Stimulated activated CD8-positive, alpha-beta memory T cell treated with anti-CD3 and anti-CD28 coated beads, Interleukin-2, amount 100 ng/mL, for 48 hours (primary cell): ENCODE measurements at regions not wholly inside any gene's neighbourhood (a gene's known extent, or its start where the extent isn't known, plus 50 kb on each side); places are given as distances from the start of the nearest gene placed in this dataset.
A peak's percentile ranks its signal among the peaks of the same experiment; 100 is the strongest.
"Not testable (repeated sequence)": the region's sequence is repeated elsewhere in the genome, so short reads cannot be mapped to it uniquely, and the experiment has no call there.

Experiments used
- DNase-seq, 2 donors: peaks; one replicate each; pipeline ENCODE4 v3.0.0-alpha.2; 2020; ENCODE audit warnings: low read depth in 2 of 2

DNA sequence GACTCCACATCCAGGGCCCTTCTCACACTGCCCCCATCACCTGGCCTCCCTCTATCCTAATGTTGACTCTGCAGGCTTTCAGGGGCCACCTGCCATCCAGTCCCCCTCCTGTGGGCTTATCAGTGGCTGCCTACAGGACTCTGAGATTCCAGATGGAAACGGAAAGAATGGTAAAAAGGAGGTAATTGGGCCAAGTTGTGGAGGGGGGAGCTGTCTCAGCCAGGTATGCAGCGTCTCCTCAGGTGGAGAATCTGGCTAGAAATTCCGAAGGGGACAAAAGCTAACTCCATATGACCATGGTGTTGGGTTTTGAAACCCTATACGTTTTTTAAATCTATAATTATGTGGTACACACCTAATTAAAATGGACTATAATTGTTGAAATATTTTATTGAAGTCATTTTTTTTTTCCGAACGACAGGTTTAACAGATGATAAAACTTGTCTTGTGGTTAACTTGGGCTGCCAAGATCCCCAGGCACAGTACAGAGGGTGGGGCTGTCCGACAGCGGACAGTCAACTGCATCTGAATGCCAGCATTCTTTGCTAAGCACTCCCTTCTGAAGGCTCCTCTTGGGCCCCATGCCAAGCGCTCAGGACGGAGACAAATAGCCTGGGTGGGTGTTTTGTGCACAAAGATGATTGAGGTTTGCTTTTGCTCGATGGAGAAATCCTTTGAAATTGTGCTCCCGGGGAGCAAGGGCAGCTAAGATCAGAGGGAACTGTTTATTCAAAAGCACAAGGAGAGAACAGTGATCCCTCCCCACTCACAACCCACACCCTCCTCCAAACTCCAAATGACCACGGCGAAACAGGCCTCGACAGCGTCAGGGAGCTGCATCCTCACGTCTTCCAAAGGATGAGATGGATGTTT lies 365.6 kb downstream of the BCL11B start:
- no peak for DNase-seq

DNA sequence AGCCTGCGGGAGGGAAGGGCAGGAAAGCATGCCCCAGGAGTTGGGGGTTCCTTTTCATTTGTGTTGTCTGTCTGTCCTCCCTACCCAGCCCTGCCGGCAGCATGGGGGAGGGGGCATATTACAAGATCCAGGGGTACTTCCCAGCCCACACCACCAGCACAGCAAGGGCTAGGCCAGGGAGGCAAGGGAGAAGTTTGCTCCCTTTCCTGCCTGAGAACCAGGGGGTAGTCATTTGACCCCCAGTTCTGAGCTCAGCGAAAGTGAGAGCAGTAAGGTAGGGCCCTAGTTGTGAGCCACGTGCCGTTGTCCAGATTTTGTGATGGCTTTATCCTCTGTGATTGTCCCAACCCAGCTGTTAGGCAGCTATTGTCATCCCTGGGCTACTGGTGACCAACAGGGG lies 364.7 kb downstream of the BCL11B start:
- no peak for DNase-seq

DNA sequence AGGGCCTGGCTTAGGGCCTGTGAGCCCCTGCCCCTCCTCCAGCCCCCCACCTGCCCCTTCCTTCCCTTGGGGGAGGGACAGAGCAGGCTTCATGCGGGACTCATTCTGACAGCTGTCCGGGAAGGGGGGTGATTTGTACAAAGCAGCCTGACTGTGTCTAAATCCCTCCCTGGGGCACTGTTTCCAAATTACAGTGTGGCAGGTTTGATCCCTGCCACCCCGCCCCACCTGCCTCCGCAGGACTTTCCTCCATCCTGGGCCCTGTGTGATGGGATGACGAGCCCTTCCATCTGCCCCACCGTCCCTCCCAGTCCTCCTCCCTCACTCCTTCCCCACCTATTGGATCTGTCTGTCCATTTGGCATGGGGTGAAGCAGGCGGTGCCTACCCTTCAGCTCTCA lies 363.9 kb downstream of the BCL11B start:
- DNase-seq: no peak

DNA sequence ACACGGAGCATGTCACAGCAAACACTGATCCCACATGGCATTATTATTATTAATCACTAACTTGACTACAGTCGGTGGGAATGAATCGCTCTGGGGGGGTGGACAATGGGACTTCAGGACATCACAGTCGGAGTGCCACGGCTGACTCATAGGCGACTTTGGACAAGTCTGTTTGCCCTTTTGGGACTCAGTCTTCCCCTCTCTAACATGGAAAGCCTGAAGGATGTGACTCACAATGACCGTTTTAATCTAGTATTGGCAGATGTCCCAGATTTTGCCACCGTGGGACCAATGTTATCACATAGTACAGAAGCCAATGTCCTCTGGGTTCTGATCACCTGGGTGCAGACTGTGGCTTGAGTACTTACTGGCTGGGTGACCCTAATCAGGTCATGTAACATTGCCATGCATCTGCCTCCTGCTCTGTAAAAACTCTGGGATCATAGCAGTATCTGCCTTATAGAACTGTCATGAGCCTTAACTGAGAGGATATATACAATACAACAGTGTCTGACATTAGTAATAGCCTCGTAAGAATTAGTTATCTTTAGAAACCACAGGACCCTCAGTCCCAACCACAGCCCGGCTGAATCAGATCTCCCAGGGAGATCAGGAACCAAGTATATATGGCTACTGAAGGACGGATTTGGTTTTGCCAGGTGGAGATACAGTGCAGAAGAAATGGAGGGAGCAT lies 362.6 kb downstream of the BCL11B start:
- DNase-seq: no peak

DNA sequence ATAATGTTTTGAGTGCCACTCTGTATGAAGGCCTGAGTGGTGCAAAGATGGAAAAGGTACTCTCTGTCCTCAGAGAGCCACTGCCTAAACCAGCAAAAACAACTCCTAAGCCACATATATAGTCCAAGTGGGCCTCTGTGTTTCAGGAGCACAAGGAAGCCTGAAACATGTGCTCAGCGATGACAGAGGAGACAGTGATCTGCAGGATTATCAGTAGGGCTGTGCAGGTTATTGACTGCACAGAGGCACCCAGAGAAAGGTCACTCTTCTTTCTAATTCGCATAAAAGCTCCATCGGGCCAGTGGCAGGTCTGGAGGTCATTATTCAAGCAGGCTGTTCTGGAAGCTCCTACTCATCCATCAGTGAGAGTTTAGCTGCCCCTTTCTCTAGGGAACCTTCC lies 361.9 kb downstream of the BCL11B start:
- DNase-seq: no peak

DNA sequence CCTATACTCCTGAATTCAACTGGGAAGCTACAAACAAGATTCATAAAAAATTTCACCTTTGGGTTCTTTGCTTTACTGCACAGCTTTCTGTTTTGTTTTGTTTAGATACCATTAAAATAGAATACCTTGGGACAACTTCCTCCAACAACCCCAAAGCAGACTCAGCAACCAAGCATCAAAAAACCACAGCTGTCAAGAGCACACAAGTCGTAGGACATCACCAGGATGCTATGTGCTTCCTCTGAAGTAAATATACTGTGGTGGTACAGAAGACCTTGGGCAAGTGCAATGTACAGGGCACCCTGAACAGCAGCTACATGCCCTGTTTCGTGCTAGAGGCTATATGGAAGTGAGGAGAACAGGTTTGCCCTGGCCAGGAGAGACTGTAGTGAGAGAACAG lies 359.3 kb downstream of the BCL11B start:
- no peak for DNase-seq

DNA sequence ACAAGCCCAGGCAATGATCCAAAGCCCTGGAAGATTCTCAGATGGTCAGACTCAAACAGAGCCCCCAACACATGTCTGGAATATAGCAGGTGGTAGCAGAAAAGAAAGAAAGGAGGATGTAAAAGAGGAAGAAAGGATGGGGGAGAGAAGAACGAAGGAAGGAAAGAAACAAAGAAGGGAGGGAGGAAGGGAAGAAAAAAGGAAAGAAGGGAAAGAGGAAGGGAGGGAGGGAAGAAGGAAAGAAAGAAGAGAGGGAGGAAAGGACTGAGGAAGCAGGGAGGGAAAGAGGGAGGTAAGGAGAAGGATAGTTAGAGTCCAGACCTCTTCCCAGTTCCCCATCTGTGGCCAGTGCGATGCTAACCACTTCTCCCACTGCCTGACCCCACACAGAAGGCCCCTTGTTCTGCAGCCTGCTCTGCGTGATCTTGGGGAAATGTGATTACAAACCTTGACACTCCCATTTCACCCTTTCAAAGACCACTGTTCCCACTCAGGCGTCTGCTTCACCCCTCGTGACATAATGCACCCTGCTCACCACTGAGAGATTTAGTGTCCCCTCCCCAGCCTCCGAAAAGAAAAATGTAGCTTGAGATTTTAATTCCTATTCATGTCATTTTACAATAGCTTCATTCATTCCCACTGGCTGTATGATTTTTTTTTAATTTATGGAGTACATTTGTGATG lies 357.9 kb downstream of the BCL11B start:
- DNase-seq: no peak

DNA sequence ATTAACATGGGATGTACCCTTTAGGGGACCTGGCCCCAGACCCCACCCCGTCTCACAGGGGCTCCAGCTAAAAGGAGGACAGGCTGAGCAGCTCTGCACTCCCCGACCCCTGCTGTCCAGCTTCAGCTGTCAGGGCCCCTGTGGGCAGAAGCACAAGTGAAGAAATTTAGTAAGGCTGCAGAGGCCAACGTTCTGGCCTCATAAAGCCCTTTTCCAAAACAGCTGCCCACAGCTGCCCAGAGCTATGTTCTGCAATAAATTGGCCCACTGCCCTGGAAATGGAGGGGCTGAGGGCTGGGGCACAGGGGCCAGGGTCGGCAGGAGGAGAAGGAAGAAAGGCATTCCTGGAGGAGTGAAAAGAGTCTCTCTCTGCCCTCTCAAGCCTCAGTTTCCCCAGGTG lies 357.1 kb downstream of the BCL11B start:
- DNase-seq: no peak

DNA sequence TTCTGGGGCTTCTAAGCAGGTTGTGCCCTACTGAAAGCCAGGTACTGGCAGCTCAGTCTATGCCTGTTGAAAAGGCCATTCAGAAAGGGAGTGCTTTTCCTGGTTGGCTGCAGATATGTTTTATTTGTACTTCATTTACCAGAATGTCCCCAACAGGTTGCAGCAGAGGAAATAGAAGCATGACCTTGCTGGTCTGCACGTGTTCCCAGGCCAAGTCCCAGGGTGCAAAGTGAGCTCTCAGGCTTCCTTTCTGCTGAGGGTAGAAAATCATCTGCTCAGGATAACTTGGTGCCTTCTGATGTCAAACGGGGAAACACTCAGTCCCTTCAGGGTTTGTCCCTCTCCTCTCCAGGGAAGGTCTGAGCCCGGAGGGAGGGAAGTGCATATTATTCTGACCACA lies 356.4 kb downstream of the BCL11B start:
- DNase-seq: no peak

DNA sequence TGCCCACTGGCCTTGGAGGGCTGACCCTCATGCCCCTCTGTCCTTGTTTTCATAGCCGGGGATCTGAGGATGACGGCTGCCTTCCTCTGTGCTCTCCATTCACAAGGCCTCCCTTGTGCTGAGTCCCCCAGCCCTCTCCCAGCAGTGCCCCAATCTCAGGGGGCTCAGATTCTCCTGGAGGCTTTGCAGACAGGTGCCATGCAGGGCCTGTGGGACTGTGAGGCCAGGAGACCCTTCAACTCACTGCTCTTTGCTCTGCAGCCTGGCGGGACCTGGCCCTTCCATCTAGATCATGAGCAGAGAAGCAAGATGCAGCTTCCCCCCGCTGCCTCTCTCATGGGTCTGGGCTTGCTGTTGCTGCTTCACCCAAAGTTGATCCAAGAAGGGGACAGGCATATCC lies 356.0 kb downstream of the BCL11B start:
- no peak for DNase-seq

DNA sequence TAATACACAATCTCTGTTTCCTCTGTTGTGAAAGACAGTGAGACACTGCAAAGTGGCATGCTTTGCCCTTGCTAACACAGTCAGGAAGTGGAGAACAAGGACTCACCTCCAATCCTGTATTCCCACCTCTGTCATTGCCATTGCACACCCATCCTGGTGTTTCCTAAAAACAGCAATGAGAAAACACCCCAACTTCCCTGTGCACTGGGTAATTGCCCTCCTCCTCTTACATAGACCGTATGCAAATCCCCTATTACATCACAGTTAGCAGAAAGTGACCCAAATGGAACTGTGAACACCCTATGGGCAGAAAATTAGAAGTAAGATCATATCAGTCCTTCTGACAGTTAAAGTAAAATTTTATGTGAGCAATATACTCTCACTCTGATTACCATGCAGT lies 355.5 kb downstream of the BCL11B start:
- DNase-seq: no peak

DNA sequence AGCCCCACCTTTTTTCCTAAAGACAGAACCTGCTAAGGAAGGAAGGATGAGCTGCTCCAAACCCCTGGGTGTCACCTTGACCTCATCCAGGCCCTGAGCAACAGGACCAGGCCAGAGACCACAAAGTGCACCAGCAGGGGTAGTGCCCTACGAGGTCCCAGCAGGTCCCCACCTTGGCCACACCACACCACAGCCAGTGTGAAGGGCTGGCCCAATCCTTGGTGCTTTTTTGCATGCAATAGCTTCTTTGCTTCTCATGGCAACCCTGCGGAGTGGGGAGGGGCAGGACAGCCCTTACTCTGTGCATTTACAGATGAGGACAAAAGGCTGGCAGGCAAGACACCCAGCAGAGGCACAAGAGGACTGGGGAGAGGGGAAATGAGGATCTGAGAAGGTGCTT lies 352.6 kb downstream of the BCL11B start:
- DNase-seq: no peak

DNA sequence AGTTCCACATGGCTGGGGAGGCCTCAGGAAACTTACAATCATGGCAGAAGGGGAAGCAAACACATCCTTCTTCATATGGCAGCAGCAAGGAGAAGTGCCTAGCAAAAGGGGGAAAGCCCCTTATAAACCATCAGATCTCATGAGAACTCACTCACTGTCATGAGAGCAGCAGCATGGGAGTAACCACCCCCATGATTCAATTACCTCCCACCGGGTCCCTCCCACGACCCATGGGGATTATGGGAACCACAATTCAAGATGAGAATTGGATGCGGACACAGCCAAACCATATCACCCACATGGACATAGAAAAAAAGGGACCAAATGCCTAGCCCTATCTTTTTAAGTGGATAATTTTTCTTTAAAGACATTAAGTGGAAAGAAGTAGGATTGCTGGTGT lies 350.7 kb downstream of the BCL11B start:
- not testable (repeated sequence) for DNase-seq

DNA sequence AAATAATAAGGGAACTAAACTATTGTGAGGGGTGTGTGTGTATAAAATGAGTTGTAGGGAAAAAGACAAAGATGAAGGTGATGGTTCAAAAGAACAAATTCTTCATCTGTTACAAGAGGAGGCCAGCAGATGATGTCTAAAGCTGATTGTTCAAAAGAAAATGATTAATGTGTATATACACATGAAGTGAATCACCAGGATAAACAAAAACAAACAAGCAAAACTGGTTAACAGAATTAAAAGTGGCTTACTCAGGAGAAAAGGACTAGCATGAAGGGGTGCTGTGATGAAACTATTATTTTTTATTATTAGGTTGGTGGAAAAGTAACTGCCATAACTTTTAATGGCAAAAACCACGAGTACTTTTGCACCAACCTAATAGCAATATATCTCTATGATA lies 348.4 kb downstream of the BCL11B start:
- no peak for DNase-seq

DNA sequence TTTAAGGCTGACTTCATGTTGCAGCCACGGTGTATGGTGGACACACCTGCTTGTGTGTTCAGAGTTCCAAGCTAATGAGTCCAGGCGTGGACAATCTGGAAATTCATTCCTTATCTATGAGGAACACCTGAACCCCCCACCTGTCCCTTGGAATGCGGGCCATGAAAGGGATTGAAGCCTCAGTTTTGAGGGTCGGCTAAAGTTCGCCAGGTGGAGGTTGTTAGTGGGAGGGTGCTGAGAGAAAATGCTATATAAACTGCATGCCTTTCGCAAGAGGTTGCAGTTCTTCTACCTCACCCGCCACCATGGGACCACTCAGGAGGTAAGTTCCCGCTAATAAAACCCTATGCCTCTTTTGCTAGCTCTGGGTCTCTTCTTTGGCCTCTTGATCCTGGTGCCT lies 348.0 kb downstream of the BCL11B start:
- no peak for DNase-seq

DNA sequence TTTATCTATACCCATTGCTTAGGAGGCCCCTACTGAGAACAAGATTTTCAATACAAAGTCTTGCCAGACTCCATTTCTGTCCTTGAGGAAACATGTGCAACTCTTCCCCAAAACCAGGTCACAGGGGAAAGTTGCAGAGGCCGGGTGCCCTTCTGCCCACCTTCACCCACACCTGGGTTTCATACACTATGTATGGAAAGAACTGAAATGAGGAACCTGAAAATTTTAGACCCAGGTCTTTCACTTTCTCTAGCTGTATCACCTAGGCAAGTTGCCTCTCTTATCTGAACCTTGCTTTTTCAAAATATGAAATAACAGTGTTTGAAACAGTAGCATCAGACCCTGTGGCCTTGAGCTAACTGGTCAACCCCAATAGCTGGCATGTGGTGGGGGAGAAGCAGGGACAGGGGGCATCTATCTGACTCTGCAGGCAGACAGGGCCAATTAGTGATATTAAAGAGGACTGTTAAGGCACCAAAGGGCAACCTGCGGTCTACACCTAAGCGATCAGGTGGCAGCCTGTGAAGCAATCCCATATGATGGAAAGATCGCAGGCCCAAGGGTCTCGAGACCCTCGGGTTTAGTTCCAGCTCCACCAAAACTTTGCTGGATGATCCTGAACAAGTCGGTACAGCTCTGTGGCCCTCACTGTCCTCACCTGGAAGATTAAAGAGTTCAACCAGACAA lies 346.5 kb downstream of the BCL11B start:
- no peak for DNase-seq

DNA sequence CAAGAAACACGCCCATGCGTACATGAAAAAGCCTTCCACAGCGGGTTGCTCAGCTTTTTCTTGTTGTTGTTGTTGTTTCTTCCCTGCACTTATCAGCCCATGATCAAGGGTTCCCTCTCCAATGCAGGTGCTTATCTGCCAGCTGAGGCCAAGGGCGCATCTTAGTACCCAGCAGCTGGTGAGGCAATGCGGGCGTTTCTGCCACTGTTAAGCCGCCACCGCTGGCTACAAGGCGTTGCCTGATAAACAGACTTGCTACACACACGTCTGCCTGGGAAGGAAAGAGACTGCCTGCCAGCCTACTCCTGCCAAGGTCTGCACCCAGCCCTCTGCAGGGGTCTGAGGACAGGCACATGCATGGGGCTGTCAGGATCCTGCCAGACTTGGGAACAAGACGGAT lies 345.9 kb downstream of the BCL11B start:
- no peak for DNase-seq

DNA sequence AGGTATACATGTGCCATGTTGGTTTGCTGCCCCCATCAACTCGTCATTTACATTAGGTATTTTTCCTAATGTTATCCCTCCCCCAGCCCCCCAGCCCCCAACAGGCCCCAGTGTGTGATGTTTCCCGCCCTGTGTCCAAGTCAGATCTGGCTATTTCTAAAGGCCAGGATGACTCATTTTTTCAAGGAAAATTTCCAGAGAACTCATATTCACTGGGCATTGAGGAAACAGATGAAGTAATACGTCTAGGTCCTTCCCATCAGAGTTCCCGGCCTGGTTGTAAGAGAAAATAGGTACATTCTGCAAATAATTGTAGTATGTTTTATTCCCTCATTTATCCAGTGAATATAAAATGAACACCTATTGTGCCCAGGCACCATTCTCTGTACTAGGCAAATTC lies 345.2 kb downstream of the BCL11B start:
- no peak for DNase-seq

DNA sequence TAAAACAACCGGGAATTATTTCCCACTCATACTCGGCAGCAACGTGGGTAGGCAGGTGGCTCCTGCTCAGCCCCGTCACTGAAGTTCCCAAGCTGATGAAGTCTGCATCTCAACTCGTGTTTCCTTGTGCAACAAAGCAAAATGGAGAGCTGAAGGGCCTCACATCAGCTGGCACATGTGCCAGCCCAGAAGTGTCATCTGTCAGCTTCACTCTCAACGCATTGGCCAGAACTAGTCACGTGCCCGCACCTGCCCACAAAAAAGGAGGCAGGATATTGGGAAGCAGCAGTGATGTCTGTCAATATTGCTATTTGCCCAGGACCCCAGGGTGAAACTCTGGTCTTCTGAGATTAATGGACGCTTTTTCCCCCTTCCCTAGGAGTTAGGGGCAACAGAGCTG lies 344.0 kb downstream of the BCL11B start:
- no peak for DNase-seq

DNA sequence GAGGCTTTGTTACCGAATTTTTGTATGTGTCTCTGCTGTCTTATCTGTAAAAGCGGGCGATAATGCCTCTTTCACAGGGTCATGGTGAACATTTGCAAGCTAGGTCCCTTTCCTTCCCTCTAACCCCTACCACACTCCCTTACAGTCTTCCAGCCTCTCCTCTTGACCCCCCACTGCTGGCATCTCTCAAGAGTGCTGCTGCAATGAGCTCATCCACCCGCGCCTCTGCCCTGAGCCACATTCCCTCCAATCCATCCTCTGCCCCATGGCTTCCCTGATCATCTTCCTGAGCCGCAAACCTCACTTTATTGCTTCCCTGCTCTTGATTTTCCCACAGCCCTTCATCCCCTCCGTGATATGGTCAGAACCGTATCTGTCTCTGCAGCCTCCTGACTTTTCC lies 343.6 kb downstream of the BCL11B start:
- DNase-seq: no peak

DNA sequence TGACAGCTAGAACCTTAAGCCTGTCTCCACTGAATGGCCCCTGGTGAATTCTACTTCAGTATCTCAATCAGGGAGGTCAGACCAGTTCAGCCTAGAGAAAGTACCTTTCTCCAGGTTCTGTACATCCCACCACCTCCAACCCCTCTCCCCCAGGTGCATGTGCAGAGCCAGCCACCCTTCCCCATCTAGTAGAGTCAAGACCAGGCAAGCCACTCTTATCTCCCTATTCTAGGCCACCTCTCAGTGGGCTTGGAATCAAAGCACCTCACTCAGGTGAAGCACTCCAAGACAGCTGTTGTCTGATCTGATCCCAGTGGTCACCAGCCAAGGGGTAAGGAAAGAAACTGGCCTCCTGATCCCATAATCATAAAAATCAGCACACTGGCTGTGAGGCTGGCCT lies 340.9 kb downstream of the BCL11B start:
- no peak for DNase-seq

DNA sequence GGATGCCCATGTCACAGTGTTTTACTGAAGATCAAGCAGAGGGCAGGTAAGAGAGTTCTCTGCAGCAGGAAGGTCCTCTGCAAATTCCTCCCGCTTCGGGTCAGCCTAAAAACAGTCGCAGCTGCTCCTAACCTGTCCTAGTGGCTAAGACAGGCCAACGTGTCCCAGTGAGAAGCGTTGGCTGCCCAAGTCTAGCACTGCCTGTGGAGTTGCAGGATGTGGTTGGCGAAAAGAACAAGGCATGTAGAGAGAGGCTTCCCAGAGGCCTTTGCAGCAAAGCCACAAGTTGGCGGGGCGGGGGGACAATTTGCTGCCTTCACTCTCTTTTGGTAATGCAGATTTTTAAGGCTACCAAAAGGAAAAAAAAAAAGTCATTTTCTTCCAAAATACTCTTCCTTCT lies 340.1 kb downstream of the BCL11B start:
- DNase-seq: peak; percentile 23 to 30
